Activated naive CD8-positive, alpha-beta T cell treated with anti-CD3 and anti-CD28 coated beads for 36 hours (primary cell): ENCODE measurements at regions not wholly inside any gene's neighbourhood (a gene's known extent, or its start where the extent isn't known, plus 50 kb on each side); places are given as distances from the start of the nearest gene placed in this dataset.

ENCODE experiments used
- DNase-seq: peaks from one replicate; pipeline ENCODE4 v3.0.0; 2021
- H3K27ac Mint-ChIP-seq: one replicate; pipeline ENCODE4 v1.8.0; 2022; ENCODE audit warnings: mild to moderate bottlenecking, moderate library complexity, mixed read lengths
- H3K27me3 Mint-ChIP-seq: one replicate; pipeline ENCODE4 v1.8.0; 2022; ENCODE audit warnings: mild to moderate bottlenecking, mixed read lengths
- H3K36me3 Mint-ChIP-seq: one replicate; pipeline ENCODE4 v1.8.0; 2021; ENCODE audit warnings: mild to moderate bottlenecking, mixed read lengths
- H3K4me1 Mint-ChIP-seq: one replicate; pipeline ENCODE4 v1.8.0; 2021; ENCODE audit warnings: mixed read lengths
- H3K4me3 Mint-ChIP-seq: one replicate; pipeline ENCODE4 v1.8.0; 2022; ENCODE audit warnings: mild to moderate bottlenecking, moderate library complexity, mixed read lengths
- H3K9me3 Mint-ChIP-seq: one replicate; pipeline ENCODE4 v1.8.0; 2022; ENCODE audit warnings: mixed read lengths

DNA sequence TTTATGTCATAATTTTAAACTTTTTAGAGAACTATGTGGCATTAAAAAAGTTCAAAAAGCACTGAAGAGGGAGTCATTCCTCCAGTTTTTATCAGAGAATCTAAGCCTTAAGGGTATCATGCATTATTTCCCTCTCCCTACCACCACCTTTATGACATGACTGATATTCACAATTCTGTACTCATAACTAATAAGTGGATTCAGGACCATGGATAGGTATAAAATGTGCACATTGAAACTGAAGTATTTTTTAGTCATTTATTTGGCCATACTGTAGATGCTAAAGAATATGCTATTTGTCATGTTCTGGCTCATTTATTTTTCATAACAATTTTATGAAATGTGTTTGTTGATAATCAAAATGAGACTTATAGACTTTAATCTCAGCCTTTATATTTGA is 897.5 kb upstream of the AGA start:
- H3K36me3 Mint-ChIP-seq, result no peaks in the 10 kb centered on the region
- DNase-seq, result no peak
- H3K27ac Mint-ChIP-seq, result no peak overlapping the region
- no peaks in the 10 kb centered on the region for H3K4me1 Mint-ChIP-seq
- peaks cover 11% of the 10 kb centered on the region for H3K9me3 Mint-ChIP-seq
- no peak overlapping the region for H3K4me3 Mint-ChIP-seq
- no peaks in the 10 kb centered on the region for H3K27me3 Mint-ChIP-seq

DNA sequence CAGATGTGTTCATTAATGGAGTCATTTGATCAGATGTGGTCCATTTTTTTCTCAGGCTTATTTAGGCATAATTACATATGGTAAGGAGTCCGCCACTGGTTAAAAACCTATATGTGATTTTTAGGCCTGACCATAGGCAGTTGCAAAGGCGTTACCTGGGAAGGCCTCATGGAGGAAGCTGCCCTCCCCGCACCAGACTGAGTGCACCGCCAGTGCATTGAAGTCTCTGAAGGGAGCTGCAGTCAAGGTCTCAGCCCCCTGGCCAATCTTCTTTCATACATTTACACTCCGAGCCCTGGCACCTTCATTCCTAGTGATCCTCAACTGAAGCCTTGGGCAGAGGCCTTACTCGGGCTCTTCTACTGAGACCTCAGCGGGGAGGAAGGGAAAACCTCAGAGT is 898.2 kb upstream of the AGA start:
- Mint-ChIP-seq H3K4me1 (no peaks in the 10 kb centered on the region), H3K27me3 (no peaks in the 10 kb centered on the region), H3K4me3 (no peak overlapping the region), H3K9me3 (peaks cover 13% of the 10 kb centered on the region), H3K27ac (no peak overlapping the region), H3K36me3 (no peaks in the 10 kb centered on the region)
- DNase-seq, result no peak

DNA sequence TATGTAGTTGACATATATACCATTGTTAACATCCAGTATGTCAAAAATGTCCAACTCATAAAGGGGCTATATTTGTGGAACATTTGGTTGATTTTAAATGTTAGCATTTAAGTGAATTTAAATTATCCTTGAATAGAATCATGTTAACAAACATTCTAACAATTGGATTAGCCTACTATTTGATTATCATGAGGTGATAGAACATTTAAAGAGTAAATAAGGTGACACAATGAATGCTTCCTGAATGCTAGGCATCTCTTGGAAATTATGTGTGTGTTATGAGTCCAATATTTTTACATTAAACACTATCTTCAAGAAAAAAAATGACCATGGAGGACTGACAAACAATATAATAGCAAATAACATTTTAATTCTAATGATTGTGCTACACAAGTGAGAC is 901.9 kb upstream of the AGA start:
- no peaks in the 10 kb centered on the region for H3K27me3 Mint-ChIP-seq
- peaks cover 3% of the 10 kb centered on the region for H3K9me3 Mint-ChIP-seq
- H3K36me3 Mint-ChIP-seq, result no peaks in the 10 kb centered on the region
- H3K4me1 Mint-ChIP-seq, result no peaks in the 10 kb centered on the region
- H3K27ac Mint-ChIP-seq, result no peak overlapping the region
- no peak overlapping the region for H3K4me3 Mint-ChIP-seq
- DNase-seq, result no peak

DNA sequence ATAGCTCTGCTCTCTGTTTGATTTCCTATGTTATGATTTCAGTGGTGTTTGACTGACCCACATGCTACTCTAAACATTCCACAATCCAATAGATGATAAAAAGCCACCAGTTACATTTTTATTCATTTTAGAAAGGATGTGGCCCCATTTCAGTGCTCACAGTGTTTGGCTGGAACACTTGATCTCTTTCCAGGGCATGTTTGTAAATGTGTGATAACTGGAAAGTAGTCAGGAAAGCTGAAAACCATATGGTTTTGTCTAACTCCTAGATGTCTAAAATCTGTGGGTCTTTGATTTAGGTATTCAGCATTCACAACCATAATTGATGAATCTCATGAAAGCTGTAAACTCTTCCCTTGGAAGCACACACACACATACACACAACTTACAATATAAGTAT is 904.9 kb upstream of the AGA start:
- H3K4me3 Mint-ChIP-seq, result no peak overlapping the region
- DNase-seq, result no peak
- no peaks in the 10 kb centered on the region for H3K4me1 Mint-ChIP-seq
- H3K27me3 Mint-ChIP-seq, result no peaks in the 10 kb centered on the region
- H3K9me3 Mint-ChIP-seq, result peaks cover 2% of the 10 kb centered on the region
- no peak overlapping the region for H3K27ac Mint-ChIP-seq
- no peaks in the 10 kb centered on the region for H3K36me3 Mint-ChIP-seq

DNA sequence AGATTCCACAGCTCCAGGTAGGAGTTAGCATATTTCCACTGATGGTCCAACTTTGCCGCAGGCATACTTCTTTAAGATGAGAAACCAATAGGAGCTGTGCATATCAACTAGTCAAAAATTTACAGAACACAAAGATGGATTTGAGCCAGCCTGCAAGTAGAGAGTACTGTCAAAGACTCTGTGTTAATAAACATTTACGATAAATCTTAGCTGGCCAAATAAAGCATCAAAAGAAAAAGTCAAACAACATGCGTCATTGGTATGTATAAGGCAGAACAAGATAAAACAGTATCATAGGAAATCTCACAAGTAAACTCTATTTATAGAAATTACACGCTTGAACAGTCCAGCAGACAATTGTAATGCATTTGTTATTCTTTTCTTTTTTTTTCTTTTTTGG is 907.4 kb upstream of the AGA start:
- H3K4me1 Mint-ChIP-seq, result no peaks in the 10 kb centered on the region
- no peaks in the 10 kb centered on the region for H3K36me3 Mint-ChIP-seq
- no peak for DNase-seq
- no peaks in the 10 kb centered on the region for H3K27me3 Mint-ChIP-seq
- H3K9me3 Mint-ChIP-seq, result peaks cover 2% of the 10 kb centered on the region
- H3K27ac Mint-ChIP-seq, result no peak overlapping the region
- no peak overlapping the region for H3K4me3 Mint-ChIP-seq

DNA sequence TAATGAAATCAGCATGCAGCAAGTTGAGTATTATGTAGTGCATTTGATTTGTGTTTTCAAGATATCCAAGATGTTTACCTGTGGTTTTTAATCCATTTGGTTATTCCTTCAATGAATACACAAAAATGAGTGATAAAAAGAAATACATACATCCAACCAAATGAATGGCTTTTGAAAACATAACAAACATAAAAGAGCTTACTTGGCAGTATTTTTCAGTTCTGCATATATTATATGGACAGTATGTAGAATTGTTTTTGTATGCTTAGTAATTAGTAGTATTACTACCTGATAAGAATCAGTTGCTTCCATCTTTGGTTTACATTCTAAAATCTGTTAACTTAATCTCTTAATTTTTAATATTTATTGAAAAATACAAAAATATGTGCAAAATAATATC is 908.9 kb upstream of the AGA start:
- Mint-ChIP-seq H3K27me3 (no peaks in the 10 kb centered on the region), H3K4me1 (no peaks in the 10 kb centered on the region), H3K36me3 (no peaks in the 10 kb centered on the region), H3K9me3 (peaks cover 1% of the 10 kb centered on the region), H3K27ac (no peak overlapping the region), H3K4me3 (no peak overlapping the region)
- no peak for DNase-seq

DNA sequence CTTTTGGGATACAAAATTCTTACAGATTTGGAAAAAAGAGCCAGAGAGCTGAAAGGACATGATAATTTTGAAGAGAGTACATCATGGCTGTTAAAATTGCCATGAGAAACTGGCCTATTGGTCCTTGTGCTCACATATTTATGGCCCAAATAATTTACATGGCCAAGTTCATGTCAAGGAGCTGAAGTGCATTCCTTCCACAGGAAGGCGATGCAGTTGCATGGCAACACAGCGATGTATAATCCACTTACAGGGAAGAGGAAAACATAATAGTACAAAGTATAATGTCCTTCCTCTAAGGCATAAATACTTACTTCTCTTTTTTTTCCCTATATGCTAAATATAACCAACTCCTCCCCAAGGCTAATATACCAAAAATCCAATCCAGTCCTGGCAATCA is 914.5 kb upstream of the AGA start:
- H3K27ac Mint-ChIP-seq, result no peak overlapping the region
- H3K27me3 Mint-ChIP-seq, result no peaks in the 10 kb centered on the region
- no peaks in the 10 kb centered on the region for H3K4me1 Mint-ChIP-seq
- no peaks in the 10 kb centered on the region for H3K36me3 Mint-ChIP-seq
- H3K9me3 Mint-ChIP-seq, result peaks cover 1% of the 10 kb centered on the region
- H3K4me3 Mint-ChIP-seq, result no peak overlapping the region
- DNase-seq, result no peak

DNA sequence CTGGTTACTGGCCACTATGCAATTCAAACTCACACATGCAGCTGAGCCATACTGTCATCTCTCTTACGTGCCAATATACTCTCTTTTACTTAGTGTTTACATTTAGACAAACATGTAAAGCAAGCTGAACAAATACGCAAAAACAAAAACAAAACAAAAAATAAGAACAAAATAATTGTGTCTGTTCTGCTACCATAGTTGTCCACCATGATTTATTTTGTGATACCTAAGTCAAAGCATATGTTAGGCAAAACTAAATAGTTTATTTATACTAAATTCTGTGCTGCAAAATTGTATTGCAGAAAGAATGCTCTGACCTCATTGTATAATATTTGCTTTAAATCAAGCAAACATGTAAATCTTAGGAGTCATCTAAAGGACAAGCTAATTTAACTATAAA is 943.2 kb upstream of the AGA start:
- no peak for DNase-seq
- Mint-ChIP-seq H3K27me3 (no peaks in the 10 kb centered on the region), H3K4me3 (no peak overlapping the region), H3K4me1 (no peaks in the 10 kb centered on the region), H3K9me3 (peaks cover 3% of the 10 kb centered on the region), H3K36me3 (no peaks in the 10 kb centered on the region), H3K27ac (no peak overlapping the region)

DNA sequence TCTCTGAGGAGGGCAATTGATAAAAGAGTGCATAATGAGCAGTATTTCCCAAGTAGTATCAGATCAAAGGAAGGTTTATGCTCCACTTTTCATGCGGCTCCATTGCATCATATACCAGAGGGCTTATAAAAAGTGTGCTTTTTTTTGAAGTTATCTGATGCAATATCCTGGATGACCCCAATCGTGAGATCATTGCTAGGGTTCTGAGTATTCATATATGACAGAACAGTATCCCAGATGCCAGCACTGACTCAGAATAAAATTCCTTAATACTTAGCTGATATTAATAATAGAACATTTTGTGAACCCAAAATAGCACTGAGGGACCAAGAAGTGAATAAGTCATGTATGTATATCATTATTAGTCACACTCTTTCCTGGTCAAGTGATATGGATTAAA is 945.5 kb upstream of the AGA start:
- H3K4me3 Mint-ChIP-seq, result no peak overlapping the region
- no peaks in the 10 kb centered on the region for H3K27me3 Mint-ChIP-seq
- no peaks in the 10 kb centered on the region for H3K4me1 Mint-ChIP-seq
- H3K27ac Mint-ChIP-seq, result no peak overlapping the region
- no peaks in the 10 kb centered on the region for H3K36me3 Mint-ChIP-seq
- DNase-seq, result no peak
- H3K9me3 Mint-ChIP-seq, result peaks cover 3% of the 10 kb centered on the region

DNA sequence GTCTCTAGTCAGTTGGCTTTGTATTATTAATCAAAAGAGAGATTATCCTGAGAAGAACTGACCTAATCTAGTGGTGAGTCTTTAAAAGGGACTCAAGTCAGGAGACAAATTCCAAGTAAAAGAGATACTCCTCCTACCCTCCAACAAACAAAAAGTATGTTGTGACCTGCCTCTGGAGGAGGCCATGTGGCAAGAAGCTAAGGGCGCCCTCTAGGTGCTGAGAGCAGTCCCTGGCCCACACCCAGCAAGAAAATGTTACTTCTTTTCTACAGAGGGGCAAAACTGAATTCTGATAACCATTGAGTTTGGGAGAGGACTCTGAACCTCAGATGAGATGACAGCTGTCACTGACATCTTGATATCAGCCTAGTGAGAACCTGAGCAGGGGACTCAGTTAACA is 953.6 kb upstream of the AGA start:
- H3K4me3 Mint-ChIP-seq, result no peak overlapping the region
- no peaks in the 10 kb centered on the region for H3K4me1 Mint-ChIP-seq
- no peak for DNase-seq
- H3K9me3 Mint-ChIP-seq, result peaks cover 6% of the 10 kb centered on the region
- no peak overlapping the region for H3K27ac Mint-ChIP-seq
- no peaks in the 10 kb centered on the region for H3K36me3 Mint-ChIP-seq
- no peaks in the 10 kb centered on the region for H3K27me3 Mint-ChIP-seq

DNA sequence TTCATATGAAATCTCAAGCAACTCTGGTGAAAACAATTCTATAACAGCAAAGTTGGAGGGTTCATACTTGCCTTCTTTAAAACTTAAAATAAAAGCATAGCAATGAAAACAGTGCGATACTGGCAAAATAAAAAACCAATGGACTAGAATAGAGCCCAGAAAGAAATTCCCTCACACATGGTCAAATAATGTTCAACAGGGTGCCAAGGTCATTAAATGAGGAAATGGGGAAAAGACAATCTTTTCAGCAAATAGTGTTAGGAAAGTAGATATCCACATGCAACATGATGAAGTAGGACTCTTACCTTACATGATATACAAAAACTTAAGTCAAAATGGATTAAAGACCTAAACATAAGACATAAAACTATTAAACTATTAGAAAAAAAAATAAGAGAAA is 970.2 kb upstream of the AGA start:
- Mint-ChIP-seq H3K4me1 (no peaks in the 10 kb centered on the region), H3K9me3 (peaks cover 3% of the 10 kb centered on the region)

DNA sequence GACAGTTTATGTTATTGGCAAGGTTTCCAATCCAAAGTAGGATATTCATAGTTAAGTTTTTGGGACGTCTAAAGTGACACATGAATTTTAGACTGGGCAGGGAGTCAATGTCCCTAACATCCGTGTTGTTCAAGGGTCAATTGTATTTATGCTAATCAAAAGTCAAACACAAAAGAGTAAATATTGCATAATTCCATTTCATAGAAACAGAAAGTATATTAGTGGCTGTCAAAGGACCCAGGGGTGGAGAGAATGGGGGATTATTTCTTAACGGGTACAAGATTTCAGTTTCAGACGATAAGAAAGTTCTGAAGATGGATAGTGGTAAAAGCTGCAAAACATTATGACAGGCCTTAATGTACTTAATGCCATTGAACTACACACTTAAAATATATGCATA is 971.8 kb upstream of the AGA start:
- H3K27me3 Mint-ChIP-seq, result no peaks in the 10 kb centered on the region
- H3K9me3 Mint-ChIP-seq, result peaks cover 1% of the 10 kb centered on the region
- H3K4me1 Mint-ChIP-seq, result no peaks in the 10 kb centered on the region
- H3K27ac Mint-ChIP-seq, result no peak overlapping the region
- no peak overlapping the region for H3K4me3 Mint-ChIP-seq
- H3K36me3 Mint-ChIP-seq, result no peaks in the 10 kb centered on the region
- DNase-seq, result no peak

More for the DNA sequence above, 970.2 kb upstream of the AGA start:
- Mint-ChIP-seq H3K4me3 (no peak overlapping the region), H3K36me3 (no peaks in the 10 kb centered on the region), H3K27me3 (no peaks in the 10 kb centered on the region), H3K27ac (no peak overlapping the region)
- no peak for DNase-seq

DNA sequence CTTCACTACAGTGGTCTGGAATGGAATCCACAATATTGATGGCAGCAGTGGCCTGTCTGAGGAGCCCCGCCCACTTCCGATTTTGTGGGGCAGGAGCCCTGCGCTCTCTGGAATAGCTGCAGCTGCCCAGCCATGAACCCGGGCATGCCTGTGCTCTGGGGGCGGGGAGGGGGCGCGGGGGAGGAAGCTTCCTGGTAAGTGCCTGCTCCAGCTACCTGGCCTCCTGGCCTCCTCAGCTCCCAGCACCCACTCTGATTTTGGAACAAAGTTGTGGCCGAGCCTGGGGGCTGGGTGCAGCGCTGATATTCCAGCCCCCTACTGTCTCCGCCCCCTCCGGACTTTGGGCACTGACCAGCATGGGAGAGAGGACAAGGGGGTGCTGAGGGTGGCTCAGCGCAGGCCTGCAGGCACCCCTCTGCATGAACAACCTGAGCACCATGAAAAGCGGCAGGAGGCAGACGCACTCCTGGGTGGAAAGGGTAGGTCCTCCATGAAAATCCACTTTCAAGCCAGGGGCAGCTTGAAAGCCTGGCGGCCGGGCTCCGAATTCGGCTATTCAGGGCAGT is 972.7 kb upstream of the AGA start:
- H3K4me1 Mint-ChIP-seq, result no peaks in the 10 kb centered on the region
- no peak overlapping the region for H3K4me3 Mint-ChIP-seq
- DNase-seq, result no peak
- peaks cover 1% of the 10 kb centered on the region for H3K9me3 Mint-ChIP-seq
- no peak overlapping the region for H3K27ac Mint-ChIP-seq
- H3K27me3 Mint-ChIP-seq, result no peaks in the 10 kb centered on the region
- no peaks in the 10 kb centered on the region for H3K36me3 Mint-ChIP-seq

DNA sequence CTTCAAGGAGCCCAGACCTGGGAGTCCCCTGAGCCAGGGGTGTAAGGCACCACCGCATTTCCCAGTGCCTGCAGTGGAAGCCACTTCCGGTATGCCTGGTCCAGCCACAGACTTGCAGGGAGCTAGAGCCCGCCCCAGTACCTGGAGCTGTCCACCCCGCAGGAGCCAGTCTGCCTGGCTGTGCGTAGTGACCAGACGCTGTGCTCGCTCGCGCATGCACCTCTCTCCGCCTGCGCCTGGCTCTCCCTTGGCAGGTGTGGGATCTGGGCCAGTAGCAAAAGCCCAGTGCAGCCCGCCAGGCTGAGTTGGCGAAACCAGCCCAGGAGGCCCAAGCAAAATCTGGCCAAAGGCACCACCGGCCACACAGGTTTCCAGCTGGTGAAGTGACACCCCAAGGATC is 973.7 kb upstream of the AGA start:
- no peak overlapping the region for H3K27ac Mint-ChIP-seq
- no peaks in the 10 kb centered on the region for H3K36me3 Mint-ChIP-seq
- no peaks in the 10 kb centered on the region for H3K27me3 Mint-ChIP-seq
- no peak overlapping the region for H3K4me3 Mint-ChIP-seq
- H3K9me3 Mint-ChIP-seq, result peaks cover 1% of the 10 kb centered on the region
- DNase-seq, result no peak
- H3K4me1 Mint-ChIP-seq, result no peaks in the 10 kb centered on the region

DNA sequence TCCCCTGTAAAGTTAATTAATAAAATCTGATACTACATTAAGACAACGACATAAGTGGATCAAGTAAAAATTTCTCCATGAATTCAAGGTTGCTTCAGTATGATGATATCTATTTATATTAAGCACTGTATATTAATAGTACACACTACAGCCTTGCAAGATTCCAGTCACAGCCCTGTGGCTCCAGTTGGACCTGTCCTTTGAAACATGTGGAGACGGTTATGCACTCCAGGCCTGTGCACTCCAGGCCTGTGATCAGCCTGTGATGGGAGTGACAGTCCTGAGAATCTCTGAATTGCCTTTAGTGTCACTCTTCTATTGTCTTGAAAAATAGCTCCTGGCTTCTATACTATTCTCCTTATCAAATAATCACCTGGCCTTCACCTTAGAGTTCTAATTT is 981.1 kb upstream of the AGA start:
- Mint-ChIP-seq H3K4me1 (no peaks in the 10 kb centered on the region), H3K36me3 (no peaks in the 10 kb centered on the region), H3K4me3 (no peak overlapping the region), H3K9me3 (no peaks in the 10 kb centered on the region), H3K27me3 (no peaks in the 10 kb centered on the region), H3K27ac (no peak overlapping the region)
- DNase-seq, result no peak

DNA sequence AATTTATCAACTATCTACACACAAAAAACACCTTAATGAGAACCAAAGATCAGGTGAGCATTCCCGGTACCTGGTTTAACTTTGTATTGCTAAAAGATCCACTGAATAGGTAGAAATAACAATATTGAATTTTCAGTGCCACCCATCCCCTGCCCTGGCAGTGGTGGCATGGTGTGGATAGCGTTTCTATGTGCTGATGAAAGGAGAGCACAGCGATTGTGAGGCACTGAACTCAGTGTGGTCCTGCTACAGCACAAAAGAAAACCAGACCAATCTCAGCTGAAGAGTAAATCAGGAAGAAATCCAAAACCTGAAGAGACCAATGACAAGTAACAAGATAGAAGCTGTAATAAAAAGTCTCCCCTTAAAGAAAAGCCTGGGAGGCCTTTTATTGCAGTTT is 984.6 kb upstream of the AGA start:
- H3K27me3 Mint-ChIP-seq, result no peaks in the 10 kb centered on the region
- H3K4me1 Mint-ChIP-seq, result no peaks in the 10 kb centered on the region
- no peak overlapping the region for H3K4me3 Mint-ChIP-seq
- no peak for DNase-seq
- no peak overlapping the region for H3K27ac Mint-ChIP-seq
- no peaks in the 10 kb centered on the region for H3K36me3 Mint-ChIP-seq
- no peaks in the 10 kb centered on the region for H3K9me3 Mint-ChIP-seq

DNA sequence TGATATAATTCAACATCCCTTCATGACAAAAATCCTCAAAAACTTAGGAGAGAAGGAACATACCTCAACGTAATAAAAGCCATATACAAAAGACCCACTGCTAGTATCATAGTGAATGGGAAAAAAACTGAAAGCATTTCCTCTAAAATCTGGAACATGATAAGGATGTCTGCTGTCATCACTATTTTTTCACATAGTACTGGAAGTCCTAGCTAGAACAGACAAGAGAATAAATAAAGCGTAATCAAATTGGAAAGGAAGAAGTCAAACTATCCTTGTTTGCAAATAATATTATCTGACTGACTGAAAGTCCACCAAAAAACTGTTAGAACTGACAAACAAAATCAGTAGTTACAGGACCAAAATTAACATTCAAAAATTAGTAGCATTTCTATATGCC is 985.4 kb upstream of the AGA start:
- no peaks in the 10 kb centered on the region for H3K27me3 Mint-ChIP-seq
- H3K36me3 Mint-ChIP-seq, result no peaks in the 10 kb centered on the region
- H3K4me3 Mint-ChIP-seq, result no peak overlapping the region
- no peak overlapping the region for H3K27ac Mint-ChIP-seq
- DNase-seq, result no peak
- H3K4me1 Mint-ChIP-seq, result no peaks in the 10 kb centered on the region
- H3K9me3 Mint-ChIP-seq, result no peaks in the 10 kb centered on the region
